HepG2 (cell line): ENCODE measurements at regions not wholly inside any gene's neighbourhood (a gene's known extent, or its start where the extent isn't known, plus 50 kb on each side); places are given as distances from the start of the nearest gene placed in this dataset.

Experiments
- CBFB ChIP-seq: sonication (generic); formaldehyde crosslinking; IDR thresholded peaks from 2 replicates; pipeline ENCODE4 v1.4.0; 2020; ENCODE audit warnings: missing genetic modification reagents
- FOXM1 ChIP-seq: sonication (generic); formaldehyde crosslinking; IDR thresholded peaks from 2 replicates; pipeline ENCODE4 v1.5.0; 2020; ENCODE audit warnings: missing genetic modification reagents
- GABPA ChIP-seq, 2 experiments: IDR thresholded peaks; 2 replicates each; pipeline ENCODE4 v1.6.1; 2011 to 2016; ENCODE audit warnings: low read depth in 2 of 2, low read length in 1 of 2, missing biosample characterization in 1 of 2, missing genetic modification characterization in 1 of 2
- GATAD2A ChIP-seq: IDR thresholded peaks from 2 replicates; pipeline ENCODE4 v1.6.1; 2016
- GFI1 ChIP-seq: sonication (generic); formaldehyde crosslinking; IDR thresholded peaks from 2 replicates; pipeline ENCODE4 v1.5.0; 2020; ENCODE audit warnings: missing genetic modification reagents, mild to moderate bottlenecking, borderline replicate concordance
- KDM4B ChIP-seq: sonication (generic); formaldehyde crosslinking; IDR thresholded peaks from 2 replicates; pipeline ENCODE4 v1.4.0; 2020; ENCODE audit warnings: missing genetic modification reagents
- NFAT5 ChIP-seq: sonication (generic); formaldehyde crosslinking; IDR thresholded peaks from 2 replicates; pipeline ENCODE4 v1.4.0; 2020; ENCODE audit warnings: missing genetic modification reagents
- NFYC ChIP-seq: IDR thresholded peaks from 2 replicates; pipeline ENCODE4 v1.6.1; 2016; ENCODE audit warnings: missing genetic modification reagents, missing compliant biosample characterization
- PATZ1 ChIP-seq: sonication (generic); formaldehyde crosslinking; IDR thresholded peaks from 2 replicates; pipeline ENCODE4 v1.4.0; 2020; ENCODE audit warnings: missing genetic modification reagents
- PREB ChIP-seq: sonication (generic); formaldehyde crosslinking; IDR thresholded peaks from 2 replicates; pipeline ENCODE4 v1.4.0; 2020; ENCODE audit warnings: missing genetic modification reagents
- PTBP1 ChIP-seq: fragments of 200-400 bp; formaldehyde crosslinking; IDR thresholded peaks from 2 replicates; pipeline ENCODE4 v1.6.1; 2018; ENCODE audit warnings: low read length, low read depth; ENCODE audit not compliant: poor library complexity, severe bottlenecking
- SNAPC2 ChIP-seq: sonication (generic); formaldehyde crosslinking; IDR thresholded peaks from 2 replicates; pipeline ENCODE4 v1.8.1; 2022; ENCODE audit warnings: mild to moderate bottlenecking, missing genetic modification reagents
- SOX13 ChIP-seq, 3 experiments: fragments of 450-650 bp in 1 of 3; sonication (generic) in 1 of 3; formaldehyde crosslinking in 1 of 3; IDR thresholded peaks in 2 of 3; conservative IDR thresholded peaks in 1 of 3; 2 replicates each; pipeline versions ENCODE4 v1.5.0 to v1.6.1; 2016 to 2020; ENCODE audit warnings: antibody characterized with exemption in 1 of 3, mild to moderate bottlenecking in 1 of 3, missing compliant biosample characterization in 1 of 3, missing genetic modification reagents in 1 of 3, moderate library complexity in 1 of 3
- SOX5 ChIP-seq: IDR thresholded peaks from 2 replicates; pipeline ENCODE4 v1.6.1; 2016; ENCODE audit warnings: borderline replicate concordance
- ZBTB43 ChIP-seq: sonication (generic); formaldehyde crosslinking; conservative IDR thresholded peaks from 2 replicates; pipeline ENCODE4 v1.4.0; 2020; ENCODE audit warnings: missing genetic modification reagents
- ZNF672 ChIP-seq: sonication (generic); formaldehyde crosslinking; IDR thresholded peaks from 2 replicates; pipeline ENCODE4 v1.8.1; 2022; ENCODE audit warnings: missing genetic modification reagents
- ZNF678 ChIP-seq: sonication (generic); formaldehyde crosslinking; IDR thresholded peaks from 2 replicates; pipeline ENCODE4 v1.4.0; 2020; ENCODE audit warnings: mild to moderate bottlenecking, missing genetic modification reagents
- ZSCAN5A ChIP-seq: sonication (generic); formaldehyde crosslinking; IDR thresholded peaks from 2 replicates; pipeline ENCODE4 v1.8.0; 2022; ENCODE audit warnings: mild to moderate bottlenecking, missing genetic modification reagents, borderline replicate concordance

GRCh38 chr4:138413273-138413672 is 171.1 kb upstream of the SLC7A11 start (continued):
- TF ChIP-seq GFI1 (0 out of 2 replicates have a peak, but pooled peaks have one; percentile 73), ZSCAN5A (CRISPR knock-in tag) (no peak), SOX13 (IDR thresholded peaks at IDR 0.05) (no peak), SOX13 (CRISPR knock-in tag; conservative IDR thresholded peaks at IDR 0.05 in 1 of 2, IDR thresholded peaks at IDR 0.05 in 1 of 2) (peak in 1 of 2 experiments; percentile 79; a peak in 2 of 4 replicates), ZBTB43 (no peak), NFAT5 (CRISPR knock-in tag) (no peak), FOXM1 (no peak), KDM4B (CRISPR knock-in tag) (no peak), CBFB (CRISPR knock-in tag) (no peak), PREB (CRISPR knock-in tag) (no peak), PATZ1 (CRISPR knock-in tag) (no peak), ZNF678 (CRISPR knock-in tag) (no peak), PTBP1 (no peak), SOX5 (CRISPR knock-in tag) (peak; percentile 81; the same call in 1 of the 2 replicates), SNAPC2 (CRISPR knock-in tag) (no peak), NFYC (CRISPR knock-in tag) (no peak), GABPA (IDR thresholded peaks at IDR 0.05; ENCODE audit: low read depth, low read length) (no peak), GABPA (CRISPR knock-in tag; IDR thresholded peaks at IDR 0.05; ENCODE audit: low read depth) (no peak), GATAD2A (CRISPR knock-in tag) (peak; percentile 62), ZNF672 (CRISPR knock-in tag) (no peak)
